KMS-11 (cell line): ENCODE measurements at regions not wholly inside any gene's neighbourhood (a gene's known extent, or its start where the extent isn't known, plus 50 kb on each side); places are given as distances from the start of the nearest gene placed in this dataset.
"Not testable (repeated sequence)": the region's sequence is repeated elsewhere in the genome, so short reads cannot be mapped to it uniquely, and the experiment has no call there.

Experiments used
- H2AFZ ChIP-seq: fragments of 200-600 bp; sonication (generic); 2 replicates; pipeline ENCODE4 v1.6.1; 2016; ENCODE audit warnings: antibody characterized with exemption, mixed run types, low read depth
- H3K27ac ChIP-seq: fragments of 200-600 bp; sonication (generic); 2 replicates; pipeline ENCODE4 v1.6.1; 2016; ENCODE audit warnings: mild to moderate bottlenecking, mixed run types
- H3K27me3 ChIP-seq: fragments of 200-600 bp; sonication (generic); 2 replicates; pipeline ENCODE4 v1.6.1; 2017; ENCODE audit warnings: mild to moderate bottlenecking, low read depth, mixed run types, moderate library complexity; ENCODE audit not compliant: insufficient read depth
- H3K36me3 ChIP-seq: fragments of 200-600 bp; sonication (generic); 2 replicates; pipeline ENCODE4 v1.6.1; 2017; ENCODE audit warnings: mild to moderate bottlenecking, mixed run types; ENCODE audit not compliant: insufficient read depth
- H3K4me1 ChIP-seq: fragments of 200-600 bp; sonication (generic); 2 replicates; pipeline ENCODE4 v1.6.1; 2016; ENCODE audit warnings: mild to moderate bottlenecking, low read depth, mixed run types; ENCODE audit not compliant: poor library complexity, severe bottlenecking
- H3K4me2 ChIP-seq: fragments of 200-600 bp; sonication (generic); 2 replicates; pipeline ENCODE4 v1.7.0; 2016; ENCODE audit warnings: mild to moderate bottlenecking, mixed run types
- H3K4me3 ChIP-seq: fragments of 200-600 bp; sonication (generic); IDR thresholded peaks from 2 replicates; pipeline ENCODE4 v1.6.1; 2017; ENCODE audit warnings: low read depth, low read length, mixed read lengths; ENCODE audit not compliant: insufficient read depth
- H3K79me2 ChIP-seq: fragments of 200-600 bp; sonication (generic); 2 replicates; pipeline ENCODE4 v1.6.1; 2016; ENCODE audit warnings: low read depth, mixed run types; ENCODE audit not compliant: insufficient read depth
- H3K9ac ChIP-seq: fragments of 200-600 bp; sonication (generic); 2 replicates; pipeline ENCODE4 v1.6.1; 2016; ENCODE audit warnings: mild to moderate bottlenecking, mixed run types
- H4K20me1 ChIP-seq: fragments of 200-600 bp; sonication (generic); 2 replicates; pipeline ENCODE4 v1.6.1; 2016; ENCODE audit warnings: mild to moderate bottlenecking, mixed run types; ENCODE audit not compliant: insufficient read depth
- CTCF ChIP-seq: fragments of 200-600 bp; sonication (generic); conservative IDR thresholded peaks from 2 replicates; pipeline ENCODE4 v1.6.1; 2017; ENCODE audit warnings: low read depth, mild to moderate bottlenecking, antibody characterized with exemption, low read length, moderate library complexity, mixed read lengths

- Histone ChIP-seq H3K36me3 (no peaks in the 10 kb centered on the region), H3K79me2 (no peaks in the 10 kb centered on the region), H3K4me3 (no peak overlapping the region), H3K4me2 (no peak overlapping the region), H3K27me3 (no peaks in the 10 kb centered on the region), H3K27ac (no peak overlapping the region), H4K20me1 (no peaks in the 10 kb centered on the region), H2AFZ (no peak overlapping the region), H3K9ac (no peak overlapping the region), H3K4me1 (no peaks in the 10 kb centered on the region)
- no peak for TF ChIP-seq CTCF
These were observed 315.4 kb upstream of the LRRC3B start for GRCh38 chr3:26307192-26307591.

GRCh38 chr3:26307787-26308186 is 314.8 kb upstream of the LRRC3B start:
- Histone ChIP-seq H3K79me2 (no peaks in the 10 kb centered on the region), H3K9ac (no peak overlapping the region), H3K36me3 (no peaks in the 10 kb centered on the region), H3K27ac (no peak overlapping the region), H3K27me3 (no peaks in the 10 kb centered on the region), H3K4me2 (no peak overlapping the region), H4K20me1 (no peaks in the 10 kb centered on the region), H3K4me1 (no peaks in the 10 kb centered on the region), H3K4me3 (no peak overlapping the region), H2AFZ (no peak overlapping the region)
- TF ChIP-seq CTCF, result no peak

- Histone ChIP-seq H3K4me3 (no peak overlapping the region), H3K4me2 (no peak overlapping the region), H3K36me3 (no peaks in the 10 kb centered on the region), H3K27ac (no peak overlapping the region), H3K4me1 (no peaks in the 10 kb centered on the region), H3K27me3 (no peaks in the 10 kb centered on the region), H4K20me1 (no peaks in the 10 kb centered on the region), H3K79me2 (no peaks in the 10 kb centered on the region), H2AFZ (no peak overlapping the region), H3K9ac (no peak overlapping the region)
- no peak for TF ChIP-seq CTCF
These were observed 314.1 kb upstream of the LRRC3B start for GRCh38 chr3:26308454-26308853.

- H3K27ac ChIP-seq, H2AFZ ChIP-seq, H3K4me2 ChIP-seq, H3K79me2 ChIP-seq, H3K27me3 ChIP-seq, H3K4me1 ChIP-seq, H3K36me3 ChIP-seq, H4K20me1 ChIP-seq, H3K4me3 ChIP-seq, H3K9ac ChIP-seq: not testable (repeated sequence)
These were observed 313.0 kb upstream of the LRRC3B start for GRCh38 chr3:26309536-26309935.

GRCh38 chr3:26312816-26313215 is 309.8 kb upstream of the LRRC3B start:
- Histone ChIP-seq H3K9ac (no peak overlapping the region), H3K27ac (no peak overlapping the region), H3K4me2 (no peak overlapping the region), H3K4me1 (no peaks in the 10 kb centered on the region), H3K4me3 (no peak overlapping the region), H2AFZ (no peak overlapping the region), H3K27me3 (no peaks in the 10 kb centered on the region), H3K79me2 (no peaks in the 10 kb centered on the region), H4K20me1 (no peaks in the 10 kb centered on the region), H3K36me3 (no peaks in the 10 kb centered on the region)
- TF ChIP-seq CTCF, result no peak
